GM12873 (cell line): ENCODE measurements at regions not wholly inside any gene's neighbourhood (a gene's known extent, or its start where the extent isn't known, plus 50 kb on each side); places are given as distances from the start of the nearest gene placed in this dataset.

ENCODE experiments used
- CTCF ChIP-seq: IDR thresholded peaks from 2 replicates; pipeline ENCODE4 v1.5.1; 2012; ENCODE audit warnings: low read depth, mild to moderate bottlenecking, moderate library complexity, low read length, control low read depth; ENCODE audit not compliant: insufficient read depth; ENCODE audit errors: missing control alignments

- no peak for TF ChIP-seq CTCF
Measured at GRCh38 chrX:915427-916229, 285.0 kb downstream of the SHOX start.

- TF ChIP-seq CTCF = no peak
Measured at GRCh38 chrX:914206-914605, 283.6 kb downstream of the SHOX start.

GRCh38 chrX:912677-913076, 282.1 kb downstream of the SHOX start:
- no peak for TF ChIP-seq CTCF

- no peak for TF ChIP-seq CTCF
Measured at GRCh38 chrX:906586-906985, 276.0 kb downstream of the SHOX start.

GRCh38 chrX:905848-906566, 275.4 kb downstream of the SHOX start:
- no peak for TF ChIP-seq CTCF

- TF ChIP-seq CTCF = no peak
Measured at GRCh38 chrX:903116-903515, 272.5 kb downstream of the SHOX start.

GRCh38 chrX:896256-896655, 265.7 kb downstream of the SHOX start:
- TF ChIP-seq CTCF = no peak
